ENCODE measurements at regions not wholly inside any gene's neighbourhood (a gene's known extent, or its start where the extent isn't known, plus 50 kb on each side); places are given as distances from the start of the nearest gene placed in this dataset.

DNA sequence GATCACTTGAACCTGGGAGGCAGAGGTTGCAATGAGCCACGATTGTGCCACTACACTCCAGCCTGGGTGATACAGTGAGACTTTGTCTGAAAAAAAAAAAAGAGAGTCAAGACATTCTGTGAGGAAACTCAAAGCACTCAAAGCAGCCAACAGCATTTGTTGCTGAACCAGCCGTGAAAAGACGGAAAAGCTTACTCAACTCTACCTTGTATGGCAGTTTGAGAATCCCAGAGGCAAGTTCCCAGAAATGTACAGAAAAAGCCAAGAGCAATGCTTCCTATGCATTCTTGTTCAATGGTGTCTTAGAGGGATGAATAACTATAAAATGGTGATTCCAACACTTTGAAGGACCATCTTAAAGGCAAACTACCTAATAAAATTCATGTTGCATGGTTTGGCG lies 170.2 kb downstream of the HSD17B3 start:
- Histone ChIP-seq H3K36me3 (ENCODE audit: control insufficient read depth, insufficient read depth, low read length) (no peaks in the 10 kb centered on the region), H3K27ac (ENCODE audit: extremely low read depth, low read depth, low read length) (no peak overlapping the region), H3K9ac (ENCODE audit: insufficient read depth in 1 of 2, low read depth in 2 of 2, low read length in 2 of 2) (no peak overlapping the region), H2AFZ (ENCODE audit: low read depth, low read length) (no peak overlapping the region), H3K4me2 (ENCODE audit: insufficient read depth, low read length) (no peak overlapping the region), H4K20me1 (replicated peaks; ENCODE audit: control insufficient read depth, insufficient read depth, low read length) (no peaks in the 10 kb centered on the region), H3K9me3 (replicated peaks; ENCODE audit: control insufficient read depth, insufficient read depth, low read depth, low read length) (no peaks in the 10 kb centered on the region), H3K4me1 (replicated peaks in 1 of 2; ENCODE audit: control insufficient read depth in 2 of 2, insufficient read depth in 2 of 2, low read length in 2 of 2) (no peaks in the 10 kb centered on the region), H3K4me3 (no peak overlapping the region), H3K9me1 (ENCODE audit: control insufficient read depth, insufficient read depth, low read length) (no peaks in the 10 kb centered on the region), H3K79me2 (ENCODE audit: control insufficient read depth, insufficient read depth, low read length) (no peaks in the 10 kb centered on the region), H3K27me3 (ENCODE audit: control insufficient read depth in 2 of 2, insufficient read depth in 2 of 2, low read length in 2 of 2) (peaks cover 18 to 50% of the 10 kb centered on the region in 2 experiments; a peak in 4 of 5 replicates)
- FAIRE-seq (no peak), ATAC-seq (no peak), DNase-seq (ENCODE audit: extremely low read depth in 1 of 4, low spot score in 3 of 4) (no peak)
- no TSS peak for BruUV-seq (replicated peaks)
- 0% methylated on average over 4 of the region's 4 CpGs for WGBS (ENCODE audit: insufficient coverage, low coverage, missing lambda C conversion rate)
- in situ Hi-C loops (cut with MboI): no loop called here
- POLR2A ChIA-PET: interaction anchor here (0.6 kb wide), 1 partner anchor 39 kb away, joined by 5 read pairs; no protein-coding TSS in a partner anchor
- CTCF ChIA-PET (ENCODE audit: low intra/inter-chr PET ratio): no interaction called here
- TF ChIP-seq ZNF263 (CRISPR knock-in tag; IDR thresholded peaks at IDR 0.05; ENCODE audit: borderline replicate concordance) (no peak), ZNF76 (CRISPR knock-in tag; IDR thresholded peaks at IDR 0.05; ENCODE audit: borderline replicate concordance) (no peak), RFX5 (IDR thresholded peaks at IDR 0.05; ENCODE audit: low read depth, low read length) (no peak), TSHZ1 (CRISPR knock-in tag; IDR thresholded peaks at IDR 0.05) (no peak), CREM (IDR thresholded peaks at IDR 0.05; ENCODE audit: low read depth) (no peak)
- intact Hi-C loops (cut with micrococcal nuclease): no loop called here
